Liver (tissue), 3 donors: ENCODE measurements at regions not wholly inside any gene's neighbourhood (a gene's known extent, or its start where the extent isn't known, plus 50 kb on each side); places are given as distances from the start of the nearest gene placed in this dataset.

Source experiments
- CTCF ChIP-seq: fragments of 150-350 bp; IDR thresholded peaks from 2 replicates; pipeline ENCODE4 v1.5.1; 2017; ENCODE audit warnings: improper control_type of control experiment, low read depth, low read length; ENCODE audit not compliant: missing input control
- JUND ChIP-seq, 2 donors: IDR thresholded peaks; 2 replicates each; pipeline ENCODE4 v1.6.1; 2016; ENCODE audit warnings: antibody characterized with exemption in 2 of 2
- NR2F2 ChIP-seq: IDR thresholded peaks from 2 replicates; pipeline ENCODE4 v1.6.1; 2016; ENCODE audit warnings: antibody characterized with exemption
- donor health status: healthy.
- donor health status: healthy.

GRCh38 chr9:117815315-117815714, 111.1 kb downstream of the TLR4 start:
- TF ChIP-seq CTCF (no peak), JUND (IDR thresholded peaks at IDR 0.05) (no peak), NR2F2 (no peak)
